Neural progenitor cell (in vitro differentiated cells): ENCODE measurements at regions not wholly inside any gene's neighbourhood (a gene's known extent, or its start where the extent isn't known, plus 50 kb on each side); places are given as distances from the start of the nearest gene placed in this dataset.

Source experiments
- DNase-seq: peaks from one replicate; pipeline ENCODE4 v3.0.0-alpha.2; 2016; ENCODE audit warnings: low spot score
- H2AFZ ChIP-seq: fragments of 200-600 bp; sonication (generic); replicated peaks from 2 replicates; pipeline ENCODE4 v1.6.1; 2016; ENCODE audit warnings: antibody characterized with exemption
- H3F3A ChIP-seq: fragments of 200-600 bp; sonication (generic); 2 replicates; pipeline ENCODE4 v1.6.1; 2016; ENCODE audit warnings: antibody characterized with exemption, low read depth
- H3K27ac ChIP-seq: fragments of 200-600 bp; sonication (generic); 2 replicates; pipeline ENCODE4 v1.5.1; 2016; ENCODE audit warnings: mild to moderate bottlenecking
- H3K27me3 ChIP-seq: fragments of 200-600 bp; sonication (generic); 2 replicates; pipeline ENCODE4 v1.6.1; 2016; ENCODE audit warnings: mild to moderate bottlenecking, moderate library complexity
- H3K36me3 ChIP-seq: fragments of 200-600 bp; sonication (generic); 2 replicates; pipeline ENCODE4 v1.5.1; 2016
- H3K4me1 ChIP-seq: fragments of 200-600 bp; sonication (generic); 2 replicates; pipeline ENCODE4 v1.6.1; 2016; ENCODE audit warnings: mixed run types
- H3K4me2 ChIP-seq: fragments of 200-600 bp; sonication (generic); 2 replicates; pipeline ENCODE4 v1.6.1; 2016
- H3K4me3 ChIP-seq: fragments of 200-600 bp; sonication (generic); 2 replicates; pipeline ENCODE4 v1.5.1; 2016
- H3K79me2 ChIP-seq: fragments of 200-600 bp; sonication (generic); 2 replicates; pipeline ENCODE4 v1.6.1; 2016; ENCODE audit warnings: low read depth
- H3K9ac ChIP-seq: fragments of 200-600 bp; sonication (generic); 2 replicates; pipeline ENCODE4 v1.6.1; 2016
- H3K9me3 ChIP-seq: fragments of 200-600 bp; sonication (generic); 2 replicates; pipeline ENCODE4 v1.5.1; 2016; ENCODE audit warnings: low read depth
- H4K20me1 ChIP-seq: fragments of 200-600 bp; sonication (generic); 2 replicates; pipeline ENCODE4 v1.6.1; 2016; ENCODE audit warnings: low read depth
- H3K27ac Mint-ChIP-seq: 3 replicates; pipeline ENCODE4 v1.8.0; 2021; ENCODE audit warnings: mixed read lengths
- H3K27me3 Mint-ChIP-seq: 2 replicates; pipeline ENCODE4 v1.8.0; 2022; ENCODE audit warnings: low read depth, mild to moderate bottlenecking, inconsistent platforms, moderate library complexity, mixed read lengths; ENCODE audit not compliant: insufficient read depth
- H3K36me3 Mint-ChIP-seq: 3 replicates; pipeline ENCODE4 v1.8.0; 2021; ENCODE audit warnings: mixed read lengths
- H3K4me1 Mint-ChIP-seq: 3 replicates; pipeline ENCODE4 v1.8.0; 2021; ENCODE audit warnings: mixed read lengths
- H3K4me3 Mint-ChIP-seq: 3 replicates; pipeline ENCODE4 v1.8.0; 2021; ENCODE audit warnings: mild to moderate bottlenecking, moderate library complexity, mixed read lengths
- H3K9me3 Mint-ChIP-seq: 3 replicates; pipeline ENCODE4 v1.8.0; 2020; ENCODE audit warnings: mixed read lengths
- CTCF ChIP-seq: fragments of 200-600 bp; sonication (generic); IDR thresholded peaks from 2 replicates; pipeline ENCODE4 v1.5.1; 2017; ENCODE audit warnings: antibody characterized with exemption, mild to moderate bottlenecking
- EZH2 ChIP-seq: fragments of 200-600 bp; sonication (generic); IDR thresholded peaks from 2 replicates; pipeline ENCODE4 v1.6.1; 2017; ENCODE audit warnings: antibody characterized with exemption, mild to moderate bottlenecking, moderate library complexity
- EZH2phosphoT487 ChIP-seq: fragments of 200-600 bp; sonication (generic); IDR thresholded peaks from 2 replicates; pipeline ENCODE4 v1.6.1; 2017; ENCODE audit warnings: antibody characterized with exemption

DNA sequence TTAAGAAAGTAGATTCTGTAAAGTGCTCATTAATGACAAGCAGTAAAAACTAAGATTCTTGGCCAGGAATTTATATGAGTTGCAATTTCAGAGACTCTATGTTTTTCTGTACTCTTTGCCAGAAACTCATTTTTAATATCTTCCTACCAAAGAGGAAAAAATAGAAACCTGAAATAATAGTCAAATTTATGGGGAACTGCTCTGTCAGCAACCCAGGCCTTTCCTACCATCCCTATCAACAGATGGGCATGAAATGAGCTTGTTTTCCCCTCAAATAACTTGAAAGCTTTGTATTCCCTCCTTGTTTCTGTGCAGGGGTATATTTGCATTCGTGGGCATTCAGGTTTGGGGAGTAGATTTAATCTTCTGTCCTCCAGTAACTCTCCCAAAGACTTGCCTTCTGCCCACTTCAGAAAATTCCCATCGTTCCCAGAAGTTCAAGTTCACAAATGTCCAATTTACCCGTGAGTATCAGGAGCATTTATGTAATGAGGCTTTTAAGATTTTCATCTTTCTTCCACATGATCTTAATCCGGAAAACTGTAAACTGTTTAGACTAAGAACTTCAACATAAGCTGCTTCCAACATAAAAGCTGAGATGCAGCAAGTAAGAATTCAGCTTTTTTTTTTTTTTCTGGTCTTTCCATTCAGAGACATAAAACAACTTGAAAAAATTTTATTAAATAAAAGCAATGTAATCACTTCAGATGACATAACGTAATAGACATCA is 363.1 kb downstream of the EFNB2 start:
- Histone ChIP-seq H3K4me1 (no peaks in the 10 kb centered on the region), H3K4me3 (no peak overlapping the region), H3K27ac (no peak overlapping the region), H3F3A (no peaks in the 10 kb centered on the region), H3K9ac (no peak overlapping the region), H3K36me3 (no peaks in the 10 kb centered on the region), H4K20me1 (no peaks in the 10 kb centered on the region), H2AFZ (no peak overlapping the region), H3K79me2 (no peaks in the 10 kb centered on the region), H3K9me3 (no peaks in the 10 kb centered on the region), H3K27me3 (no peaks in the 10 kb centered on the region), H3K4me2 (no peak overlapping the region)
- no peaks in the 10 kb centered on the region for H3K9me3 Mint-ChIP-seq
- no peaks in the 10 kb centered on the region for H3K36me3 Mint-ChIP-seq
- TF ChIP-seq EZH2phosphoT487 = no peak
- TF ChIP-seq CTCF = no peak
- no peak for TF ChIP-seq EZH2
- DNase-seq = no peak
- no peak overlapping the region for H3K4me3 Mint-ChIP-seq
- no peak overlapping the region for H3K27ac Mint-ChIP-seq
- H3K27me3 Mint-ChIP-seq = peaks cover 3% of the 10 kb centered on the region
- H3K4me1 Mint-ChIP-seq = peaks cover 7% of the 10 kb centered on the region

DNA sequence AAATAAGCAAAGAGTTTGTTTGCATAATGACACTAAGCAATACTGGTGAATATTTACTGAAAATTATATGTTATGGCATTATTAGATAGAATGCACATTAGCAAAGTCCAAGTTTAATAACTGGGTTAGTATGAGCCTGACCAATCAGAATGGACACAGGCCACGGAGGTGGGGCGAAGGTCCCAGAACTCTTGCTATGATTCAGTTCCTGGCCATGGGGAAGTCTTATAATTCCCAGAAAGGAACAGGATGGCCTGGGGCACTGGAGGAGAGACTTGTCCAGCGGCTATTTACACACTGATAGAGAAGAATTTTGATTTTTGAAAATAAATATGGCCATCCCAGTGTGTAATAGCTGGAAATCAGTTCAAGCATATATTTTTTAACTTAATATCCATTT is 372.0 kb downstream of the EFNB2 start:
- H3K4me1 ChIP-seq = no peaks in the 10 kb centered on the region
- Mint-ChIP-seq H3K4me3 (no peak overlapping the region), H3K4me1 (no peaks in the 10 kb centered on the region), H3K9me3 (peaks cover 7% of the 10 kb centered on the region), H3K27me3 (peaks cover 3% of the 10 kb centered on the region), H3K27ac (no peak overlapping the region), H3K36me3 (peaks cover 2% of the 10 kb centered on the region)
- no peak overlapping the region for H3K4me3 ChIP-seq
- no peaks in the 10 kb centered on the region for H3K79me2 ChIP-seq
- H3K27ac ChIP-seq = no peak overlapping the region
- no peaks in the 10 kb centered on the region for H4K20me1 ChIP-seq
- H2AFZ ChIP-seq = no peak overlapping the region
- DNase-seq = no peak
- H3K4me2 ChIP-seq = no peak overlapping the region
- H3F3A ChIP-seq = no peaks in the 10 kb centered on the region
- no peaks in the 10 kb centered on the region for H3K36me3 ChIP-seq
- no peaks in the 10 kb centered on the region for H3K9me3 ChIP-seq
- no peak overlapping the region for H3K9ac ChIP-seq
- H3K27me3 ChIP-seq = no peaks in the 10 kb centered on the region
- no peak for TF ChIP-seq EZH2phosphoT487
- no peak for TF ChIP-seq EZH2
- TF ChIP-seq CTCF = no peak

GRCh38 chr13:106161146-106161545 is 374.3 kb downstream of the EFNB2 start:
- no peaks in the 10 kb centered on the region for H3K4me1 ChIP-seq
- no peak overlapping the region for H3K27ac ChIP-seq
- Mint-ChIP-seq H3K4me3 (no peak overlapping the region), H3K27me3 (no peaks in the 10 kb centered on the region), H3K36me3 (peaks cover 2% of the 10 kb centered on the region), H3K4me1 (peaks cover 3% of the 10 kb centered on the region), H3K9me3 (peaks cover 7% of the 10 kb centered on the region), H3K27ac (no peak overlapping the region)
- no peaks in the 10 kb centered on the region for H3K27me3 ChIP-seq
- no peak overlapping the region for H3K4me3 ChIP-seq
- no peak overlapping the region for H3K9ac ChIP-seq
- H2AFZ ChIP-seq = no peak overlapping the region
- H3F3A ChIP-seq = no peaks in the 10 kb centered on the region
- no peak for DNase-seq
- H3K79me2 ChIP-seq = no peaks in the 10 kb centered on the region
- no peaks in the 10 kb centered on the region for H3K36me3 ChIP-seq
- no peak overlapping the region for H3K4me2 ChIP-seq
- TF ChIP-seq EZH2phosphoT487 = no peak
- TF ChIP-seq EZH2 = no peak
- TF ChIP-seq CTCF = no peak
- no peaks in the 10 kb centered on the region for H4K20me1 ChIP-seq
- no peaks in the 10 kb centered on the region for H3K9me3 ChIP-seq
